ENCODE measurements at regions not wholly inside any gene's neighbourhood (a gene's known extent, or its start where the extent isn't known, plus 50 kb on each side); places are given as distances from the start of the nearest gene placed in this dataset.

DNA sequence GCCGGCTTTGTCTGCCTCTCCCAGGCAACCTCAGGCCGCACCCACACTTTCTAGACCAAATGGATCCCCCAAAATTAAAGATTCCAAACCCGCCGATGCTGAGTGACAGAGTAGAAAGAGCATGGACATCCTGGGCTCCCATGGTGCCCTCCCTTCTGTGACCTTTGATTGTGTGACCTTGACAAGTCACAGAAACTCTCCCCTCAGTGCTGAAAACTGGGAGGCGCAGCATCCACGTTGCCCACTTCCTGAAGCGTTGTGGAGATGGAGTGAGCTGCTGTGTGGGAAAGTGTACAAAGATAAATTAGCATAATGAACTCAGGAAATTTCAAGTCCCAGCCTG, 74.4 kb upstream of the MFGE8 start (continued):
- no peak for TF ChIP-seq EP300 (IDR thresholded peaks at IDR 0.05; ENCODE audit: low read length)
- TF ChIP-seq, protein P1, sequence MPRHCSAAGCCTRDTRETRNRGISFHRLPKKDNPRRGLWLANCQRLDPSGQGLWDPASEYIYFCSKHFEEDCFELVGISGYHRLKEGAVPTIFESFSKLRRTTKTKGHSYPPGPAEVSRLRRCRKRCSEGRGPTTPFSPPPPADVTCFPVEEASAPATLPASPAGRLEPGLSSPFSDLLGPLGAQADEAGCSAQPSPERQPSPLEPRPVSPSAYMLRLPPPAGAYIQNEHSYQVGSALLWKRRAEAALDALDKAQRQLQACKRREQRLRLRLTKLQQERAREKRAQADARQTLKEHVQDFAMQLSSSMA (CRISPR knock-in tag; IDR thresholded peaks at IDR 0.05) = no peak
- no peak for TF ChIP-seq GTF2F1 (IDR thresholded peaks at IDR 0.05; ENCODE audit: low read depth, low read length)
- no peak for TF ChIP-seq ZBTB8A (IDR thresholded peaks at IDR 0.05; ENCODE audit: partially characterized antibody)
- no peak for TF ChIP-seq ZNF274 (IDR thresholded peaks at IDR 0.05; ENCODE audit: borderline replicate concordance, low read depth, low read length)
- TF ChIP-seq GABPB1 (CRISPR knock-in tag; IDR thresholded peaks at IDR 0.05) = no peak
- no peak for TF ChIP-seq ATF1 (CRISPR knock-in tag; IDR thresholded peaks at IDR 0.05)
- TF ChIP-seq ATF1 (tag; IDR thresholded peaks at IDR 0.05) = no peak
- no peak for TF ChIP-seq NR2C2 (CRISPR knock-in tag; IDR thresholded peaks at IDR 0.05)
- 0 out of 2 replicates have a peak, but pooled peaks have one; percentile 21 for TF ChIP-seq NR2C2 (tag; IDR thresholded peaks at IDR 0.05)
- TF ChIP-seq, protein P2, sequence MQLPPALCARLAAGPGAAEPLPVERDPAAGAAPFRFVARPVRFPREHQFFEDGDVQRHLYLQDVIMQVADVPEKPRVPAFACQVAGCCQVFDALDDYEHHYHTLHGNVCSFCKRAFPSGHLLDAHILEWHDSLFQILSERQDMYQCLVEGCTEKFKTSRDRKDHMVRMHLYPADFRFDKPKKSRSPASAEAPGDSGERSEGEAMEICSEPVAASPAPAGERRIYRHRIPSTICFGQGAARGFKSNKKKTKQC (CRISPR knock-in tag; IDR thresholded peaks at IDR 0.05) = no peak
- no peak for TF ChIP-seq RCOR1 (IDR thresholded peaks at IDR 0.05; ENCODE audit: borderline replicate concordance in 1 of 2, low read depth in 2 of 2, low read length in 2 of 2)
- TF ChIP-seq TAF1 (IDR thresholded peaks at IDR 0.05; ENCODE audit: control insufficient read depth, extremely low read depth, insufficient read depth, low read length, severe bottlenecking) = peak; percentile 8
- TF ChIP-seq RUNX1 (IDR thresholded peaks at IDR 0.05; ENCODE audit: low read depth) = no peak
- peak; percentile 42 for TF ChIP-seq NR2C1 (IDR thresholded peaks at IDR 0.05)
- no peak for TF ChIP-seq NR2C1 (tag; IDR thresholded peaks at IDR 0.05)
- TF ChIP-seq, protein P3, sequence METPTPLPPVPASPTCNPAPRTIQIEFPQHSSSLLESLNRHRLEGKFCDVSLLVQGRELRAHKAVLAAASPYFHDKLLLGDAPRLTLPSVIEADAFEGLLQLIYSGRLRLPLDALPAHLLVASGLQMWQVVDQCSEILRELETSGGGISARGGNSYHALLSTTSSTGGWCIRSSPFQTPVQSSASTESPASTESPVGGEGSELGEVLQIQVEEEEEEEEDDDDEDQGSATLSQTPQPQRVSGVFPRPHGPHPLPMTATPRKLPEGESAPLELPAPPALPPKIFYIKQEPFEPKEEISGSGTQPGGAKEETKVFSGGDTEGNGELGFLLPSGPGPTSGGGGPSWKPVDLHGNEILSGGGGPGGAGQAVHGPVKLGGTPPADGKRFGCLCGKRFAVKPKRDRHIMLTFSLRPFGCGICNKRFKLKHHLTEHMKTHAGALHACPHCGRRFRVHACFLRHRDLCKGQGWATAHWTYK (CRISPR knock-in tag; IDR thresholded peaks at IDR 0.05) = 0 out of 2 replicates have a peak, but pooled peaks have one; percentile 3
- no peak for TF ChIP-seq IRF2 (CRISPR knock-in tag; IDR thresholded peaks at IDR 0.05)
- TF ChIP-seq RBM14 (IDR thresholded peaks at IDR 0.05; ENCODE audit: borderline replicate concordance, insufficient read depth, low read depth, low read length) = no peak
- TF ChIP-seq, protein P4, sequence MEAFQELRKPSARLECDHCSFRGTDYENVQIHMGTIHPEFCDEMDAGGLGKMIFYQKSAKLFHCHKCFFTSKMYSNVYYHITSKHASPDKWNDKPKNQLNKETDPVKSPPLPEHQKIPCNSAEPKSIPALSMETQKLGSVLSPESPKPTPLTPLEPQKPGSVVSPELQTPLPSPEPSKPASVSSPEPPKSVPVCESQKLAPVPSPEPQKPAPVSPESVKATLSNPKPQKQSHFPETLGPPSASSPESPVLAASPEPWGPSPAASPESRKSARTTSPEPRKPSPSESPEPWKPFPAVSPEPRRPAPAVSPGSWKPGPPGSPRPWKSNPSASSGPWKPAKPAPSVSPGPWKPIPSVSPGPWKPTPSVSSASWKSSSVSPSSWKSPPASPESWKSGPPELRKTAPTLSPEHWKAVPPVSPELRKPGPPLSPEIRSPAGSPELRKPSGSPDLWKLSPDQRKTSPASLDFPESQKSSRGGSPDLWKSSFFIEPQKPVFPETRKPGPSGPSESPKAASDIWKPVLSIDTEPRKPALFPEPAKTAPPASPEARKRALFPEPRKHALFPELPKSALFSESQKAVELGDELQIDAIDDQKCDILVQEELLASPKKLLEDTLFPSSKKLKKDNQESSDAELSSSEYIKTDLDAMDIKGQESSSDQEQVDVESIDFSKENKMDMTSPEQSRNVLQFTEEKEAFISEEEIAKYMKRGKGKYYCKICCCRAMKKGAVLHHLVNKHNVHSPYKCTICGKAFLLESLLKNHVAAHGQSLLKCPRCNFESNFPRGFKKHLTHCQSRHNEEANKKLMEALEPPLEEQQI (IDR thresholded peaks at IDR 0.05) = no peak
- TF ChIP-seq RBFOX2 (IDR thresholded peaks at IDR 0.05; ENCODE audit: low read depth, low read length) = no peak; the same call in 1 of the 2 replicates
- TF ChIP-seq GTF2E2 (tag; IDR thresholded peaks at IDR 0.05) = no peak
- TF ChIP-seq ZFX (CRISPR knock-in tag; IDR thresholded peaks at IDR 0.05) = peak; percentile 28; the same call in 1 of the 2 replicates
- peak; percentile 90 for TF ChIP-seq ESRRA (IDR thresholded peaks at IDR 0.05; ENCODE audit: borderline replicate concordance, low read depth)
- 0 out of 4 replicates have a peak, but pooled peaks of 1 of the 2 experiments have one; percentile 8 for TF ChIP-seq MAZ (CRISPR knock-in tag; conservative IDR thresholded peaks at IDR 0.05 in 1 of 2, IDR thresholded peaks at IDR 0.05 in 1 of 2)
- no peak for TF ChIP-seq DPF2 (IDR thresholded peaks at IDR 0.05)

Measured in K562 (cell line).